ENCODE measurements at regions not wholly inside any gene's neighbourhood (a gene's known extent, or its start where the extent isn't known, plus 50 kb on each side); places are given as distances from the start of the nearest gene placed in this dataset.

DNA sequence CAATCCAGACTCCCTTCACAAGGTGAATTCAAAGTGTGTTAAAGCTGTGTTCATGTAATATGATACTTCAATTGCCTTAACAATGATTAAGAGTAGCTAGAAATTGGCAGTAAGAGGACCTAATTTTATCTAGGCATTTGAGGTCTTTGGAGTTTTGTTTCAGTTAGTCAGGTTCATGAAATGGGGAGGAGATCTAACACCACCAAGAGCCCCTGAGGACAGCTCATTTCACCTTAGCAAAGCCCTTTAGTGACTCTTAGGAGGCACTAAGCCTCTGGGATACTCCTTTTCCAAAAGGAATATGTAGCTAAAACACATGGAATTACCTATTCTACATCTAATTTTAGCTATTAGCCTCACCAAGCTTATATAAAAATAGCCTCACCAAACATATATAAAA is 716.5 kb upstream of the RAB6C start:
- Histone ChIP-seq H3K4me1 (no peaks in the 10 kb centered on the region), H3K4me2 (no peak overlapping the region), H3K27me3 (no peaks in the 10 kb centered on the region), H3K36me3 (no peaks in the 10 kb centered on the region), H3K4me3 (no peak overlapping the region), H4K20me1 (no peaks in the 10 kb centered on the region), H3K9ac (no peak overlapping the region), H3K27ac (no peak overlapping the region), H3K9me3 (replicated peaks in 1 of 11) (peaks cover 23 to 45% (median 36%) of the 10 kb centered on the region in 11 experiments)
- no peak for TF ChIP-seq Cebpa-rat (IDR thresholded peaks at IDR 0.05)

DNA sequence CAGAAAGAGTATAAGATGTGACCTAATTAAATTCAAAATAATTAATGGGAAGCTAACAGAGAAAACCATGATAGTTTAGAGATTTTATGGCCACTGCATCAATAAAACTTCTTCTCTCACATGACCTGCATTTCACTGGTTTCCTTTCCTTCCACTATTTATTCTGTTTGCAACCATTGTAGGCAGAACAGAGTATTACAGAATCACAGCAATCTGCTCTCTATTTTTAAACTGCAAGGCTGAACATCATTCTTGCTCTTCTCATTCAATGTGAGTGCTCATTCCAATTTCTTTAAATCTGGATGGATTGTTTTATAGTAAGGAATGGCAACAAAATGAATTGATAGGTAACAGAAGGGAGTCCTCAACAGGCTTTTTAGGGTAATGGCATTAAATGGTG is 715.5 kb upstream of the RAB6C start:
- peaks cover 17 to 44% (median 34%) of the 10 kb centered on the region in 11 experiments for H3K9me3 ChIP-seq (replicated peaks in 1 of 11)
- TF ChIP-seq Cebpa-rat (IDR thresholded peaks at IDR 0.05): no peak
- no peaks in the 10 kb centered on the region for H3K36me3 ChIP-seq
- no peaks in the 10 kb centered on the region for H3K4me1 ChIP-seq
- no peaks in the 10 kb centered on the region for H3K27me3 ChIP-seq
- H3K27ac ChIP-seq: no peak overlapping the region
- no peak overlapping the region for H3K4me2 ChIP-seq
- no peak overlapping the region for H3K9ac ChIP-seq
- no peaks in the 10 kb centered on the region for H4K20me1 ChIP-seq
- no peak overlapping the region for H3K4me3 ChIP-seq

DNA sequence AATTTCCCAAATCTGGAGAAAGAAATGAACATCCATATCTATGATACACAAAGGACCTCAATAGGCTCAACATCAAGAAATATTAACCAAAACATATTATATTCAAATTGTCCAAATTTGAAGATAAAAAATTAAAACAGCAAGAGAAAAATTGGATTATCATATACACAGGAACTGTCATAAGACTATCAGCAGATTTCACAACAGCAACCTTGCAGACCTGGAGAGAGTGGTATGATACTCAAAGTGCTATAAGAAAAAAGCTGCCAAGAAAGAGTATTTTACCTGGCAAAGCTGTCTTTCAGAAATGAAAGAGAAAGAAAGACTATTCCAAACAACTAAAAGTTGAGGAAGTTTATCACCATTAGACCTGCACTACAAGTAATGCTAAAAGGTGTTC is 711.9 kb upstream of the RAB6C start:
- Histone ChIP-seq H3K4me1 (no peaks in the 10 kb centered on the region), H4K20me1 (no peaks in the 10 kb centered on the region), H3K9me3 (replicated peaks in 1 of 11) (peaks cover 18 to 45% (median 31%) of the 10 kb centered on the region in 11 experiments), H3K9ac (no peak overlapping the region), H3K27me3 (no peaks in the 10 kb centered on the region), H3K4me3 (no peak overlapping the region), H3K27ac (no peak overlapping the region), H3K36me3 (no peaks in the 10 kb centered on the region), H3K4me2 (no peak overlapping the region)
- TF ChIP-seq Cebpa-rat (IDR thresholded peaks at IDR 0.05): no peak

DNA sequence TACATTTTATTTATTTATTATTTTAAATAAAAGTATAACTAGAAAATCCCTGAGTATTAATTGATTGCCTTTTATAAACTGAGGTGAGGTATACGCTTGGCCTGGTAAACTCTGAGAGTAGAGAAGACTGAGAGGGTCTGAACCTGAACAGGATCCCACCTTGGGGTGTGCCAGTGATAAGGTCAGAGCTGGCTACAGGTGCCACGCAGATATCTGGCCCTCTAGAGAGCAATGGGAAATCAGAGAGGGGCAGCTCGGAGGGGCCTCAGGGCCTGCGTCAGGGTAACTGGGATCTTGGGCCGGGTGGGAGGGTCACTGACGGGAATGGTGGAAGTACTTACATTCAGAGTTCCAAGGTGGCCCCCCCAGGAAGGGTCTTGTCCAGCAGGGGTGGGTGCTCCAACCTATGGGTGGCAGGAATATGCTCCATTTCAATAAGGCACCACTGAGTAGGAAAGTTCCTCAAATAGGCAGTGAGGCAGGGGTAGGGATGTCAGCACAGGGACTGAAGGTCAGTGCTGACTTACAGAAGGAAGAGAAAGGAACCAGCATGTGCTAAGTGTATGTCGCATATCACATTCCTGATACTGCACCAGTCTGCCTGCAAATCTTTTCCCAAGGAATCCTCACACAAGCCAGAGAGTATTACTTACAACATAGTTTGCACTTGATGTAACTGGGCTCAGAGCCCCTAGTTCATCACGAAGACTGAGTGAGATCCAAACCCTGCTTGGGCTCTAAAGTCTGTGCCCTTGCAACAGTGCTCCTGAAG is 706.0 kb upstream of the RAB6C start:
- Histone ChIP-seq H3K27me3 (no peaks in the 10 kb centered on the region), H3K9me3 (replicated peaks in 1 of 11) (peaks cover 7 to 20% (median 14%) of the 10 kb centered on the region in 11 experiments; a peak in 18 of 22 replicates), H3K4me3 (no peak overlapping the region), H3K4me1 (no peaks in the 10 kb centered on the region), H3K36me3 (no peaks in the 10 kb centered on the region), H3K27ac (no peak overlapping the region), H4K20me1 (no peaks in the 10 kb centered on the region), H3K4me2 (no peak overlapping the region), H3K9ac (no peak overlapping the region)
- no peak for TF ChIP-seq Cebpa-rat (IDR thresholded peaks at IDR 0.05)

DNA sequence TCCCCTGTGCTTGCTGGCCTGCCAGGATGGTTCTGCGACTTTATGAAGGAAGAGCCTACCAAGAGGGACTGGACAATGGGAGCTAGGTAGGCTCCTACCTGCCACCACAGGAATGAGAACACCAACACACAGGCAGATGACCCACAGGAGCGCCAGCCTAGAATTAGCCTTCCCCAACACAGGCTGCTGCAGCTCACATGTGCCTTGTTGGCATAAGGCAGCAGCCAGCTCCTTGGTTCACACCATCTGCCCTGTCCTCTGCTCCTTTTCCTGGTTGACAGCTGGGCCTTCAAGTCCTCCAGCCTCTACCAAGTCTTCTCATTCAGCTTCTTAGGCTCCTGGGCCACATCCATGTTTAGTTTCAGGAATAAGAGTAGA is 705.4 kb upstream of the RAB6C start:
- Histone ChIP-seq H4K20me1 (no peaks in the 10 kb centered on the region), H3K4me1 (no peaks in the 10 kb centered on the region), H3K9ac (no peak overlapping the region), H3K36me3 (no peaks in the 10 kb centered on the region), H3K27me3 (no peaks in the 10 kb centered on the region), H3K9me3 (replicated peaks in 1 of 11) (peaks cover 7 to 18% (median 11%) of the 10 kb centered on the region in 11 experiments; a peak in 17 of 22 replicates), H3K27ac (no peak overlapping the region), H3K4me2 (no peak overlapping the region), H3K4me3 (no peak overlapping the region)
- no peak for TF ChIP-seq Cebpa-rat (IDR thresholded peaks at IDR 0.05)

DNA sequence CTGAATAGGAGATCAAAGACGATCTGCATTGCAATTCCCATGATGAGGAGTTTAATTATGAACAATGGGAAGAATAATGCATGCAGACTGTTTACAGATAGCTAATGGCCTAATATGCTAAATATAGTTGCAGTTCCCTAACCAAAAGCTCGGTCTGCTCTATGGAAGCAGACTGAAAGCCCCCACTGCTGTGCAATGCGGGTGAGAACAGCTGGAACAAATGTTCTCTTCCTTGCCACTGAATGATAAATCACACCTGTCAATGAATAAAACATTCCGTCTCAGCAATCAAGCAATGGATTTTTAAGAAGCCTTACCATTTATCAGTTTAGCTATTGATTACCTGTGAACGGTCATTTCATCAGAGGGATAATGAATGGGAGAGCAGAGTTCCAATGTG is 704.5 kb upstream of the RAB6C start:
- Histone ChIP-seq H3K4me2 (no peak overlapping the region), H3K27me3 (no peaks in the 10 kb centered on the region), H3K9ac (no peak overlapping the region), H3K4me3 (no peak overlapping the region), H3K4me1 (no peaks in the 10 kb centered on the region), H3K36me3 (no peaks in the 10 kb centered on the region), H3K9me3 (replicated peaks in 1 of 11) (peaks cover 7 to 24% (median 12%) of the 10 kb centered on the region in 11 experiments; a peak in 19 of 22 replicates), H3K27ac (no peak overlapping the region), H4K20me1 (no peaks in the 10 kb centered on the region)
- no peak for TF ChIP-seq Cebpa-rat (IDR thresholded peaks at IDR 0.05)

DNA sequence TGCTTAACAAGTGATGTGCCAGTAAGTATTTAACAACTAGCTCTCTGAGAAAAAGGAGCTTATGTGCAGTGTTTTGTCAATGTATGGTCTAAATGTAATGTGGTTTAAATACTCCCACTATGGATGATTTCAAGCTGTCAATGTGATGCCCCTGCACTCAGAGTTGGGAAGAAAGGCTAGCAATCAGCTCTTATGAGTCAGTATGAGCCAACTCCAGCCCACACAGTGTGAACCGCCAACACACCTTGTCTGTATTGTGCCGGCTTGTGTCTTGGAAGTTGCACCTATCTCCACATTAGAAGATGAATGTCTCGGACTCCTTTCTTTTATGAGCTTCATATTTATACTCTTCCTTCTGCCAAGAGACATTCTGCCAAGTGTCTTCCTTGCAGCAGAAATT is 703.8 kb upstream of the RAB6C start:
- no peak overlapping the region for H3K27ac ChIP-seq
- no peaks in the 10 kb centered on the region for H3K27me3 ChIP-seq
- peaks cover 3 to 19% (median 5%) of the 10 kb centered on the region in 11 experiments; a peak in 19 of 22 replicates for H3K9me3 ChIP-seq (replicated peaks in 1 of 11)
- no peak overlapping the region for H3K4me3 ChIP-seq
- H4K20me1 ChIP-seq: no peaks in the 10 kb centered on the region
- TF ChIP-seq Cebpa-rat (IDR thresholded peaks at IDR 0.05): no peak
- H3K9ac ChIP-seq: no peak overlapping the region
- H3K4me2 ChIP-seq: no peak overlapping the region
- no peaks in the 10 kb centered on the region for H3K4me1 ChIP-seq
- no peaks in the 10 kb centered on the region for H3K36me3 ChIP-seq

DNA sequence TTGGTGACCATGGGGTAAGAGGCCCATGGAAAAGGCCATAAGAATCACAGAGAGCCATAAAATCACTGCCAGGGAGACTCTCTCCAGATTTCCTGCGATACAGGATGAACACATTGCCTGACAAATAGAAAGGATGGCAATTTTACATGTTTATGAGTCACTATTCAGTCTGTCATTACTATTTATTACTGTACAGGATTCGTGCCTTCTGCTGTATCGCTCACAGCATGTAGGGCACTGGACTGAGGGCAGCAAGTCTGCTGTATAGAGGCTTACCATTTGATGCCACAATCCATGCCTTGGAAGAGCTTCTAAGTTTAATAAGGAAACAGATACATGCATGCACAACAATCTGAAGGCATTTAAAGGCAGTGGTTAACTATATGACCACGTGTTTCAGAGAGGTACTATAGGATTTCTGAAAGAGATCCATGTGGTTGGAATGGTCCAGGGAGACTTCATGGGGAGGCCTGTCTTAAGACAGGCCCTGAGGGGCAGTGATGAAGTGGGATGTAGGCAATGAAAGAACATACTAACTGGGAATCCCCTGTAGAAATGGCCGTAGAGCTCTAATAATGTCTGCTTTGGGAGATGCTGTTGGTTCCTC is 702.4 kb upstream of the RAB6C start:
- Histone ChIP-seq H3K9me3 (replicated peaks in 1 of 11) (peaks cover 0 to 16% (median 0%) of the 10 kb centered on the region in 11 experiments; a peak in 7 of 22 replicates), H3K27me3 (no peaks in the 10 kb centered on the region), H3K4me1 (no peaks in the 10 kb centered on the region), H3K27ac (no peak overlapping the region), H4K20me1 (no peaks in the 10 kb centered on the region), H3K4me3 (no peak overlapping the region), H3K36me3 (no peaks in the 10 kb centered on the region), H3K4me2 (no peak overlapping the region), H3K9ac (no peak overlapping the region)
- TF ChIP-seq Cebpa-rat (IDR thresholded peaks at IDR 0.05): no peak

DNA sequence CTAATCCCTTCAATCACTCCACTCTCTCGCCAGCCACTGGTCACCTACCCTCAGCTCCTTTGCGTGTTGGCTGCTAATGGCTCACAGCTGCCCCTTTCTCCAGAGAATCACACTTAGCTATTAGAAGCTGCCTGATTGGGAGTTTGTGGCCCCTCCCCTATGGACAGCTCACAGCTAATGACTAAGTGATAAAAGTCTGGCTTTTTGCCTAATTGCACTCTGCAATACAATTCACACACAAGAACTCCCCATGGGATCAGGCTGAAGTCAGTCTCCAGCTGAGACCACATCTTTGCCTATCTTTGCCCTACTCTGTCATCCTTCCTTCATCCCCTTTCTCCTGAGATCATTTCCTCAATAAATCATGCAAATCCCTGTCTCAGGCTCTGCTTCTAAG is 701.9 kb upstream of the RAB6C start:
- no peak overlapping the region for H3K27ac ChIP-seq
- H3K4me1 ChIP-seq: no peaks in the 10 kb centered on the region
- H3K36me3 ChIP-seq: no peaks in the 10 kb centered on the region
- H4K20me1 ChIP-seq: no peaks in the 10 kb centered on the region
- TF ChIP-seq Cebpa-rat (IDR thresholded peaks at IDR 0.05): no peak
- H3K4me3 ChIP-seq: no peak overlapping the region
- H3K9me3 ChIP-seq (replicated peaks in 1 of 11): peaks cover 0 to 16% (median 0%) of the 10 kb centered on the region in 11 experiments; a peak in 7 of 22 replicates
- H3K9ac ChIP-seq: no peak overlapping the region
- H3K4me2 ChIP-seq: no peak overlapping the region
- H3K27me3 ChIP-seq: no peaks in the 10 kb centered on the region

Measured in BLaER1 treated with 17β-estradiol and CSF1 and Interleukin-3, amounts not matched to agents 10 nM and 100 nM (cell line).